ENCODE measurements at regions not wholly inside any gene's neighbourhood (a gene's known extent, or its start where the extent isn't known, plus 50 kb on each side); places are given as distances from the start of the nearest gene placed in this dataset.

DNA sequence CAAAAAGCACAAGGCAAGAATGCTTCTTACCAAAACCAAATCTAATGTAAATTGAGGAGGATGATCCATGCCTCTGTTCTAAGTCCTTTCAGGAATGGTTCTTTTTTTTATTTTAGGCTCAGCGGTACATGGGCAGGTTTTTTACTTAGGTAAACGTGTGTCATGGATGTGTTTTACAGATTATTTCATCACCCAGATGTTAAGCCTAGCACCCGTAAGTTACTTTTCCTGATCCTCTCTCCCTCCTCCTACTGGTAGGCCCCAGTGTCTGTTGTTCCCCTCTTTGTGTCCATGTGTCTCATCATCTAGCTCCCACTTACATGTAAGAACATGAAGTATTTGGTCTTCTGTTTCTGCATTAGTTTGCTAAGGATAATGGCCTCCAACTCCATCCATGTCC, 289.2 kb upstream of the THBS1 start:
- TF ChIP-seq, protein P1, sequence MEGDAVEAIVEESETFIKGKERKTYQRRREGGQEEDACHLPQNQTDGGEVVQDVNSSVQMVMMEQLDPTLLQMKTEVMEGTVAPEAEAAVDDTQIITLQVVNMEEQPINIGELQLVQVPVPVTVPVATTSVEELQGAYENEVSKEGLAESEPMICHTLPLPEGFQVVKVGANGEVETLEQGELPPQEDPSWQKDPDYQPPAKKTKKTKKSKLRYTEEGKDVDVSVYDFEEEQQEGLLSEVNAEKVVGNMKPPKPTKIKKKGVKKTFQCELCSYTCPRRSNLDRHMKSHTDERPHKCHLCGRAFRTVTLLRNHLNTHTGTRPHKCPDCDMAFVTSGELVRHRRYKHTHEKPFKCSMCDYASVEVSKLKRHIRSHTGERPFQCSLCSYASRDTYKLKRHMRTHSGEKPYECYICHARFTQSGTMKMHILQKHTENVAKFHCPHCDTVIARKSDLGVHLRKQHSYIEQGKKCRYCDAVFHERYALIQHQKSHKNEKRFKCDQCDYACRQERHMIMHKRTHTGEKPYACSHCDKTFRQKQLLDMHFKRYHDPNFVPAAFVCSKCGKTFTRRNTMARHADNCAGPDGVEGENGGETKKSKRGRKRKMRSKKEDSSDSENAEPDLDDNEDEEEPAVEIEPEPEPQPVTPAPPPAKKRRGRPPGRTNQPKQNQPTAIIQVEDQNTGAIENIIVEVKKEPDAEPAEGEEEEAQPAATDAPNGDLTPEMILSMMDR (IDR thresholded peaks at IDR 0.05), result no peak

GRCh38 chr15:39296955-39297354, 283.9 kb upstream of the THBS1 start:
- TF ChIP-seq, protein P1 (IDR thresholded peaks at IDR 0.05), result no peak

DNA sequence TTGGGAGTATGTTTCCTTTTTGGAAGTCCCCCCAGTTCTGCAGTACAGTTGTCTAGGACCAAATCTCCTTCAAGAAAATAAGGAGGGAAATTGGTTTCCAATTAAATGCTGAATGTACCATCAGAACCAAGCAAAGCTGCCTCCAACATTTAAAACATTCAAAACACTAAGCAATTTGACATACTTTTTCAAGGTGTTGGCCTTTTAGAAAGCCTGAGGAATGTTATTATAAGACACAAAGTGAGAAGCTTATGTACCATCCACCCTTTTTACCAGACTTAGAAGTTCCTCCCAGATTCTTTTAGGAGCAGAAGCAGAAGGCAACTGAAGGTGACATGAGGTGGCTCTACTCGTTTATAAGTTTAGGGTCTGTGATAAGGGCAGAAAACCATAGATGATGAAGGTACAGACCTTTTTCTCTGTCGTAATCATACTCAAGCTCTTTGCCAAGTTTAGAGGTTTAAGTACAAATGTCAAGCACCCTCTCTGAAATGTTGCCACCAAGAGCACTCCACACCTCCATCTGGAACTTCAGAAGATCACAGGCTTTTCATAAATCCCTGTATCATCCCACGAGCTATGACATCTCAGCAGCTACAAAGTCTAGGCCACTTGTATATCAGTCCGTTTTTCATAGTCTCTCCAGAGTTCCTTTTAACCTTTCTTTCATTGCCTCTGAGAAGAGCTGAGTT, 282.5 kb upstream of the THBS1 start:
- TF ChIP-seq, protein P1 (IDR thresholded peaks at IDR 0.05), result no peak

GRCh38 chr15:39299486-39300267, 281.2 kb upstream of the THBS1 start:
- TF ChIP-seq, protein P1 (IDR thresholded peaks at IDR 0.05), result no peak

DNA sequence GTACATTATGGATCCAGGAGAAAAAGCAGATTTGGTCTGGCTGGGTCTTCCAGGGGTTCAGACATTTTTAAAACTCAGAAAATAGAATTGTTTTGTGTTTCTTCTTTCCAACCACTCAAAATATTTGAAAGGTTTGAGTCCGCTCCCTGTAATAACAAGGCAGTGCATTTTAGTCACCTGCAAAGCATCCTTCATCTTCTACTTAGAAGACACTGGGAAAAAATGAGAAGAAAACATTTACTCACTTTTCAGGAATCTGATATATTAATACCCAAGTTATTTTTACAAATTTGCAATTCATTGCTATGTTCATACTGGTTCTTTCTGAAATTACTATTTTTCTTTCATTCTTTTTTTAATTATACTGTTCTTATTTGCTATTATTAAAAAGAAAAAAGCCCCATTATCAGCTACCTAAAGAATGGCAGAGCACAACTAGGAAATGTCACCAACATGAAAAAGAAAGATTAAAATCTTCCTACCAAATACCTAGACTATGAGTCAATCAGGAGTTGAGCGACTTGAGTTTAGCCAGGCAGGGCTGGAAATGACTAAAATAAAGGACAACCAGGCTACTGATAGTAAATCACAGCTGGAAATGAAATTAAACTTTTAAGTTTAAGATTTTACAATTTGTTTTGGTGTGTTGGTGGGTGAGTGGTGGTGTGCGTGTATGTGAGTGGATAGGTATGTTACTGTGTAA, 280.3 kb upstream of the THBS1 start:
- TF ChIP-seq, protein P1 (IDR thresholded peaks at IDR 0.05), result no peak

- TF ChIP-seq, protein P1 (IDR thresholded peaks at IDR 0.05), result no peak
Observed at GRCh38 chr15:39301589-39301999, 279.3 kb upstream of the THBS1 start.

- TF ChIP-seq, protein P1 (IDR thresholded peaks at IDR 0.05), result no peak
Observed at GRCh38 chr15:39302936-39303335, 277.9 kb upstream of the THBS1 start.

All from LNCAP (cell line).